CD14-positive monocyte (primary cell): ENCODE measurements at regions not wholly inside any gene's neighbourhood (a gene's known extent, or its start where the extent isn't known, plus 50 kb on each side); places are given as distances from the start of the nearest gene placed in this dataset.

Experiments
- DNase-seq, 3 donors: peaks; one replicate each; pipeline ENCODE4 v3.0.0-alpha.2; 2011 to 2022
- H2AFZ ChIP-seq: 2 replicates; pipeline ENCODE4 v1.6.0; 2012; ENCODE audit warnings: mild to moderate bottlenecking, low read depth, low read length, inconsistent platforms; ENCODE audit not compliant: insufficient read depth, poor library complexity, severe bottlenecking
- H3K27ac ChIP-seq, 2 donors: 1 replicate in 1 of 2; 2 replicates in 1 of 2; pipeline ENCODE4 v1.5.1; 2012 to 2013; ENCODE audit warnings: low read length in 2 of 2, control low read depth in 1 of 2, inconsistent platforms in 1 of 2, low read depth in 1 of 2, mild to moderate bottlenecking in 1 of 2
- H3K27me3 ChIP-seq, 2 donors: one replicate each; pipeline versions ENCODE4 v1.6.0 to v1.6.1; 2011 to 2013; ENCODE audit warnings: low read length in 2 of 2; ENCODE audit not compliant: control insufficient read depth in 2 of 2, insufficient read depth in 2 of 2
- H3K36me3 ChIP-seq, 2 donors: replicated peaks in 1 of 2; 1 replicate in 1 of 2; 2 replicates in 1 of 2; pipeline versions ENCODE4 v1.5.1 to v1.6.1; 2012 to 2013; ENCODE audit warnings: low read length in 2 of 2, control low read depth in 1 of 2, inconsistent platforms in 1 of 2, mild to moderate bottlenecking in 1 of 2; ENCODE audit not compliant: insufficient read depth in 2 of 2, control insufficient read depth in 1 of 2
- H3K4me1 ChIP-seq, 2 donors: 1 replicate in 1 of 2; 2 replicates in 1 of 2; pipeline versions ENCODE4 v1.5.1 to v1.6.1; 2012 to 2013; ENCODE audit warnings: low read length in 2 of 2, control low read depth in 1 of 2, inconsistent platforms in 1 of 2, mild to moderate bottlenecking in 1 of 2, moderate library complexity in 1 of 2; ENCODE audit not compliant: insufficient read depth in 2 of 2, control insufficient read depth in 1 of 2
- H3K4me2 ChIP-seq: replicated peaks from 2 replicates; pipeline ENCODE3; 2012; ENCODE audit warnings: low read length, moderate library complexity, mild to moderate bottlenecking; ENCODE audit not compliant: poor library complexity, severe bottlenecking; ENCODE audit errors: extremely low read depth
- H3K4me3 ChIP-seq, 3 experiments: fragments of 200-600 bp in 1 of 3; sonication (generic) in 1 of 3; replicated peaks in 1 of 3; 1 replicate in 2 of 3; 2 replicates in 1 of 3; pipeline ENCODE4 v1.5.1; 2011 to 2013; ENCODE audit warnings: low read length in 3 of 3, mild to moderate bottlenecking in 3 of 3, control low read depth in 2 of 3, low read depth in 2 of 3, inconsistent platforms in 1 of 3, moderate library complexity in 1 of 3
- H3K79me2 ChIP-seq: 2 replicates; pipeline ENCODE4 v1.6.0; 2012; ENCODE audit warnings: mild to moderate bottlenecking, control low read depth, inconsistent platforms, low read length, moderate library complexity; ENCODE audit not compliant: insufficient read depth
- H3K9ac ChIP-seq: 2 replicates; pipeline ENCODE4 v1.6.0; 2017; ENCODE audit warnings: low read length, mild to moderate bottlenecking; ENCODE audit not compliant: insufficient read depth, poor library complexity, severe bottlenecking
- H3K9me3 ChIP-seq, 2 donors: replicated peaks in 1 of 2; 1 replicate in 1 of 2; 2 replicates in 1 of 2; pipeline versions ENCODE4 v1.5.1 to v1.6.1; 2012 to 2013; ENCODE audit warnings: low read length in 2 of 2, control low read depth in 1 of 2; ENCODE audit not compliant: control insufficient read depth in 1 of 2, insufficient read depth in 1 of 2
- H4K20me1 ChIP-seq: 2 replicates; pipeline ENCODE4 v1.6.0; 2012; ENCODE audit warnings: mild to moderate bottlenecking, low read length, control low read depth, moderate library complexity; ENCODE audit not compliant: insufficient read depth
- H3K27ac Mint-ChIP-seq, 7 donors: one replicate each; pipeline ENCODE4 v1.8.0; 2020; ENCODE audit warnings: mild to moderate bottlenecking in 7 of 7, mixed read lengths in 7 of 7, moderate library complexity in 6 of 7, inconsistent platforms in 2 of 7
- H3K27me3 Mint-ChIP-seq, 3 donors: one replicate each; pipeline ENCODE4 v1.8.0; 2021 to 2022; ENCODE audit warnings: low read depth in 3 of 3, mild to moderate bottlenecking in 3 of 3, mixed read lengths in 3 of 3, moderate library complexity in 3 of 3, inconsistent platforms in 1 of 3
- H3K36me3 Mint-ChIP-seq, 2 donors: one replicate each; pipeline ENCODE4 v1.8.0; 2020; ENCODE audit warnings: mixed read lengths in 2 of 2, inconsistent platforms in 1 of 2, mild to moderate bottlenecking in 1 of 2
- H3K4me1 Mint-ChIP-seq: one replicate; pipeline ENCODE4 v1.8.0; 2020; ENCODE audit warnings: mild to moderate bottlenecking, mixed read lengths
- H3K4me3 Mint-ChIP-seq, 2 donors: one replicate each; pipeline ENCODE4 v1.8.0; 2020; ENCODE audit warnings: mild to moderate bottlenecking in 2 of 2, mixed read lengths in 2 of 2, moderate library complexity in 1 of 2
- H3K9me3 Mint-ChIP-seq, 7 donors: one replicate each; pipeline ENCODE4 v1.8.0; 2020 to 2022; ENCODE audit warnings: mixed read lengths in 7 of 7, mild to moderate bottlenecking in 6 of 7, moderate library complexity in 6 of 7, inconsistent platforms in 2 of 7
- CTCF ChIP-seq: fragments of 200-600 bp; IDR thresholded peaks from one replicate; pipeline ENCODE4 v1.8.0; 2022; ENCODE audit warnings: antibody characterized with exemption, mild to moderate bottlenecking
- WGBS: methylation state at CpG from one replicate; pipeline ENCODE4 v1.1.5; 2013; ENCODE audit warnings: missing lambda C conversion rate; ENCODE audit not compliant: insufficient coverage; 5-methylcytosine and 5-hydroxymethylcytosine counted together
- intact Hi-C, 2 donors: fragments of 100-400 bp; cut with micrococcal nuclease; formaldehyde crosslinking; loops; one replicate each; pipeline versions ENCODE4 v1.15.0 to v1.15.1; 2023

DNA sequence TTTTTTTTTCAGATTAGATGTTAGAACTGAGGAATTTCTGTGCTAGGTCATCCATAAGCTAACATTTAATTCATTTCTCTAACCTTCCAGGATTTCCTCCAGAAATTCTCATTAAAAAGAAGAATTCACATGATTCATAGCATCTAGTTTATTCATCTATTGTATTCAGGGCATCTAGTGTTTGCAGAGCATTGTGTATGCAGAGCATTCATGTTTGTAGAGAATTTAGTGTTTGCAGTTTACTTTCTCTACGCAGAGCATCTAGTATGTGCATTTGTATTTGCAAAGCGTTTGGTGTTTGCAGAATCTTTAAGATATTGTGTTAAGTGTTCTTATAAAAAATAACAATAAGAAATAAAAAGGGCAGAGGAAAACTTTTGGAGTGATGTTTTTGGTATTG lies 491.1 kb downstream of the MTRR start:
- H3K27ac Mint-ChIP-seq: no peak overlapping the region
- Histone ChIP-seq H3K27me3 (no peaks in the 10 kb centered on the region), H3K9ac (no peak overlapping the region), H3K4me2 (no peak overlapping the region), H3K4me1 (no peaks in the 10 kb centered on the region), H3K79me2 (no peaks in the 10 kb centered on the region), H3K36me3 (no peaks in the 10 kb centered on the region), H4K20me1 (no peaks in the 10 kb centered on the region), H3K9me3 (no peaks in the 10 kb centered on the region), H3K4me3 (no peak overlapping the region), H3K27ac (no peak overlapping the region), H2AFZ (no peak overlapping the region)
- no peaks in the 10 kb centered on the region for H3K36me3 Mint-ChIP-seq
- peaks cover 0 to 2% (median 0%) of the 10 kb centered on the region in 7 donors for H3K9me3 Mint-ChIP-seq
- intact Hi-C loops: no loop called here
- H3K27me3 Mint-ChIP-seq: no peaks in the 10 kb centered on the region
- TF ChIP-seq CTCF: no peak
- no CpG with 5 or more reads among the region's 2 CpGs for WGBS
- H3K4me1 Mint-ChIP-seq: no peaks in the 10 kb centered on the region
- no peak overlapping the region for H3K4me3 Mint-ChIP-seq
- no peak for DNase-seq

- no peaks in the 10 kb centered on the region for H3K36me3 ChIP-seq
- Mint-ChIP-seq H3K36me3 (no peaks in the 10 kb centered on the region), H3K27ac (no peak overlapping the region), H3K4me1 (no peaks in the 10 kb centered on the region), H3K9me3 (peaks cover 0 to 2% (median 0%) of the 10 kb centered on the region in 7 donors), H3K27me3 (no peaks in the 10 kb centered on the region), H3K4me3 (no peak overlapping the region)
- no peak overlapping the region for H2AFZ ChIP-seq
- no peak overlapping the region for H3K27ac ChIP-seq
- no peaks in the 10 kb centered on the region for H4K20me1 ChIP-seq
- H3K9me3 ChIP-seq: no peaks in the 10 kb centered on the region
- no peak for TF ChIP-seq CTCF
- no peak overlapping the region for H3K4me2 ChIP-seq
- WGBS: 67% methylated on average over 1 of the region's 1 CpG
- H3K27me3 ChIP-seq: no peaks in the 10 kb centered on the region
- DNase-seq: no peak
- intact Hi-C loops: no loop called here
- no peak overlapping the region for H3K9ac ChIP-seq
- H3K4me1 ChIP-seq: no peaks in the 10 kb centered on the region
- no peak overlapping the region for H3K4me3 ChIP-seq
- no peaks in the 10 kb centered on the region for H3K79me2 ChIP-seq
Observed at GRCh38 chr5:8362495-8362894, 493.5 kb downstream of the MTRR start.
